Hepatocyte (in vitro differentiated cells): ENCODE measurements at regions not wholly inside any gene's neighbourhood (a gene's known extent, or its start where the extent isn't known, plus 50 kb on each side); places are given as distances from the start of the nearest gene placed in this dataset.

Source experiments
- CTCF ChIP-seq: fragments of 200-600 bp; sonication (generic); IDR thresholded peaks from 2 replicates; pipeline ENCODE4 v1.5.1; 2016; ENCODE audit warnings: antibody characterized with exemption, mild to moderate bottlenecking; ENCODE audit not compliant: poor library complexity
- EZH2phosphoT487 ChIP-seq: fragments of 200-600 bp; sonication (generic); IDR thresholded peaks from one replicate; pipeline ENCODE4 v1.6.1; 2018; ENCODE audit warnings: antibody characterized with exemption, mild to moderate bottlenecking, low read depth, moderate library complexity; ENCODE audit not compliant: unreplicated experiment, severe bottlenecking

GRCh38 chr9:74066605-74067004 lies 430.5 kb upstream of the RORB start:
- no peak for TF ChIP-seq CTCF
- TF ChIP-seq EZH2phosphoT487: no peak
